Psoas muscle (tissue), 7 donors: ENCODE measurements at regions not wholly inside any gene's neighbourhood (a gene's known extent, or its start where the extent isn't known, plus 50 kb on each side); places are given as distances from the start of the nearest gene placed in this dataset.
"Not testable (repeated sequence)": the region's sequence is repeated elsewhere in the genome, so short reads cannot be mapped to it uniquely, and the experiment has no call there.

Experiments used
- ATAC-seq, 4 donors: fragments of 200-7000 bp; cut with Tn5 transposase; one replicate each; pipeline ENCODE4 v1.9.1; 2020; ENCODE audit warnings: moderate library complexity in 3 of 4, mild to moderate bottlenecking in 2 of 4
- DNase-seq, 2 donors: peaks; one replicate each; pipeline ENCODE4 v3.0.0-alpha.2; 2020
- H3K27ac ChIP-seq: fragments of 200-600 bp; one replicate; pipeline ENCODE4 v1.8.0; 2022
- H3K27me3 ChIP-seq, 3 donors: fragments of 200-600 bp in 1 of 3; one replicate each; pipeline versions ENCODE4 v1.6.1 to v1.8.0; 2013 to 2022; ENCODE audit warnings: low read length in 2 of 3, mild to moderate bottlenecking in 2 of 3, moderate library complexity in 1 of 3; ENCODE audit not compliant: insufficient read depth in 3 of 3
- H3K36me3 ChIP-seq, 2 donors: fragments of 200-600 bp in 1 of 2; one replicate each; pipeline versions ENCODE4 v1.6.1 to v1.8.0; 2013 to 2022; ENCODE audit warnings: low read depth in 1 of 2, mild to moderate bottlenecking in 1 of 2, moderate library complexity in 1 of 2; ENCODE audit not compliant: insufficient read depth in 1 of 2
- H3K4me1 ChIP-seq: fragments of 200-600 bp; one replicate; pipeline ENCODE4 v1.8.0; 2022
- H3K4me3 ChIP-seq: fragments of 200-600 bp; one replicate; pipeline ENCODE4 v1.8.0; 2022; ENCODE audit warnings: mild to moderate bottlenecking
- H3K9me3 ChIP-seq: fragments of 200-600 bp; one replicate; pipeline ENCODE4 v1.8.0; 2022
- CTCF ChIP-seq: fragments of 200-600 bp; IDR thresholded peaks from one replicate; pipeline ENCODE4 v1.8.0; 2022; ENCODE audit warnings: antibody characterized with exemption
- WGBS, 3 donors: extraction: QIAGEN DNeasy Blood & Tissue Kit; methylation state at CpG; one replicate each; pipeline versions ENCODE4 v1.1.6 to v1.1.7; 2013; 5-methylcytosine and 5-hydroxymethylcytosine counted together
- intact Hi-C, 2 donors: fragments of 100-400 bp; cut with DNase I; formaldehyde crosslinking; loops; one replicate each; pipeline versions ENCODE4 v1.11.0 to v1.14.2; 2022
- donor health status: healthy with polysubstance abuse.
- donor health status: DM: no; HTN: no; CAD: no; lungs with moderate emphysema.
- donor health status: Bipolar disorder and iron deficiency.
- donor health status: healthy.
- donor health status: DM: yes; HTN: yes; CAD: no.
- donor health status: DM: no; HTN: no; CAD: no.
- donor health status: DM: yes; HTN: yes; CAD: no.

- ATAC-seq: no peak
- 71 to 84% (median 83%) methylated on average over 2 of the region's 2 CpGs for WGBS, 3 donors
- no peaks in the 10 kb centered on the region for H3K4me1 ChIP-seq
- H3K36me3 ChIP-seq: no peaks in the 10 kb centered on the region
- no peak overlapping the region for H3K27ac ChIP-seq
- DNase-seq: no peak
- H3K27me3 ChIP-seq: no peaks in the 10 kb centered on the region
- H3K9me3 ChIP-seq: no peaks in the 10 kb centered on the region
- TF ChIP-seq CTCF: no peak
- H3K4me3 ChIP-seq: no peak overlapping the region
- intact Hi-C loops: no loop called here
These were observed 968.1 kb upstream of the CDH18 start for GRCh38 chr5:20956134-20956533.

- DNase-seq (no peak), ATAC-seq (no peak)
- intact Hi-C loops: no loop called here
- no peaks in the 10 kb centered on the region for H3K27me3 ChIP-seq
- H3K9me3 ChIP-seq: no peaks in the 10 kb centered on the region
- H3K27ac ChIP-seq: no peak overlapping the region
- no peak for TF ChIP-seq CTCF
- H3K4me3 ChIP-seq: no peak overlapping the region
- H3K4me1 ChIP-seq: no peaks in the 10 kb centered on the region
- 25 to 47% (median 29%) methylated on average over 1 of the region's 1 CpG for WGBS, 3 donors
- H3K36me3 ChIP-seq: no peaks in the 10 kb centered on the region
These were observed 961.6 kb upstream of the CDH18 start for GRCh38 chr5:20949636-20950035.

- WGBS, 3 donors: 82 to 92% (median 85%) methylated on average over 3 of the region's 3 CpGs
These were observed 955.4 kb upstream of the CDH18 start for GRCh38 chr5:20943183-20943971.

GRCh38 chr5:20942603-20943002 lies 954.6 kb upstream of the CDH18 start:
- ATAC-seq, H3K9me3 ChIP-seq, H3K4me3 ChIP-seq, H3K4me1 ChIP-seq, DNase-seq, H3K27ac ChIP-seq, H3K27me3 ChIP-seq, H3K36me3 ChIP-seq, intact Hi-C loops: not testable (repeated sequence)
- WGBS, 3 donors: 80 to 90% (median 88%) methylated on average over 4 of the region's 4 CpGs

More at GRCh38 chr5:20943183-20943971, 955.4 kb upstream of the CDH18 start:
- H3K4me1 ChIP-seq, DNase-seq, H3K27ac ChIP-seq, intact Hi-C loops, H3K9me3 ChIP-seq, H3K36me3 ChIP-seq, ATAC-seq, H3K4me3 ChIP-seq, H3K27me3 ChIP-seq: not testable (repeated sequence)

- H3K27me3 ChIP-seq, H3K4me3 ChIP-seq, H3K36me3 ChIP-seq, H3K27ac ChIP-seq, DNase-seq, H3K9me3 ChIP-seq, ATAC-seq, H3K4me1 ChIP-seq, intact Hi-C loops: not testable (repeated sequence)
- 90 to 92% (median 90%) methylated on average over 3 of the region's 4 CpGs for WGBS, 3 donors
These were observed 952.8 kb upstream of the CDH18 start for GRCh38 chr5:20940786-20941185.

GRCh38 chr5:20890936-20891335 lies 902.9 kb upstream of the CDH18 start:
- H3K9me3 ChIP-seq, intact Hi-C loops, H3K4me1 ChIP-seq, DNase-seq, H3K27me3 ChIP-seq, H3K36me3 ChIP-seq, H3K27ac ChIP-seq, H3K4me3 ChIP-seq, ATAC-seq: not testable (repeated sequence)
- 66 to 79% (median 69%) methylated on average over 5 of the region's 5 CpGs for WGBS, 3 donors

GRCh38 chr5:20875726-20876125 lies 887.7 kb upstream of the CDH18 start:
- H3K4me1 ChIP-seq, H3K4me3 ChIP-seq, ATAC-seq, H3K9me3 ChIP-seq, intact Hi-C loops, H3K27me3 ChIP-seq, H3K27ac ChIP-seq, H3K36me3 ChIP-seq, DNase-seq: not testable (repeated sequence)

GRCh38 chr5:20865892-20866291 lies 877.9 kb upstream of the CDH18 start:
- WGBS, 3 donors: 75 to 92% (median 79%) methylated on average over 3 of the region's 3 CpGs
- H3K27me3 ChIP-seq, DNase-seq, H3K4me1 ChIP-seq, H3K27ac ChIP-seq, H3K36me3 ChIP-seq, H3K4me3 ChIP-seq, intact Hi-C loops, ATAC-seq, H3K9me3 ChIP-seq: not testable (repeated sequence)
